Fibroblast of lung (primary cell): ENCODE measurements at regions not wholly inside any gene's neighbourhood (a gene's known extent, or its start where the extent isn't known, plus 50 kb on each side); places are given as distances from the start of the nearest gene placed in this dataset.

Experiments
- DNase-seq, 2 donors: peaks; one replicate each; pipeline versions ENCODE4 v3.0.0 to v3.0.0-alpha.2; 2010; ENCODE audit warnings: low read depth in 2 of 2
- H2AFZ ChIP-seq: 2 replicates; pipeline ENCODE4 v1.5.1; 2012; ENCODE audit warnings: low read length, control low read depth, inconsistent platforms
- H3K27ac ChIP-seq: 2 replicates; pipeline ENCODE4 v1.5.1; 2011; ENCODE audit warnings: low read length, control low read depth; ENCODE audit not compliant: insufficient read depth
- H3K27me3 ChIP-seq: 2 replicates; pipeline ENCODE4 v1.5.1; 2011; ENCODE audit warnings: mild to moderate bottlenecking, low read length; ENCODE audit not compliant: control insufficient read depth, insufficient read depth
- H3K36me3 ChIP-seq: 2 replicates; pipeline ENCODE4 v1.5.1; 2011; ENCODE audit warnings: low read length; ENCODE audit not compliant: control insufficient read depth, insufficient read depth
- H3K4me1 ChIP-seq: 2 replicates; pipeline ENCODE4 v1.5.1; 2011; ENCODE audit warnings: low read length; ENCODE audit not compliant: control insufficient read depth, insufficient read depth; ENCODE audit errors: extremely low read depth
- H3K4me2 ChIP-seq: 2 replicates; pipeline ENCODE4 v1.5.1; 2011; ENCODE audit warnings: low read length, control low read depth; ENCODE audit not compliant: insufficient read depth; ENCODE audit errors: extremely low read depth
- H3K4me3 ChIP-seq, 4 experiments: fragments of 200-600 bp in 1 of 4; sonication (generic) in 1 of 4; replicated peaks in 1 of 4; 2 replicates each; pipeline ENCODE4 v1.5.1; 2011 to 2016; ENCODE audit warnings: low read length in 4 of 4, low read depth in 3 of 4, mild to moderate bottlenecking in 3 of 4, control low read depth in 2 of 4, inconsistent platforms in 1 of 4, mixed read lengths in 1 of 4; ENCODE audit not compliant: insufficient read depth in 1 of 4; ENCODE audit errors: control extremely low read depth in 1 of 4
- H3K79me2 ChIP-seq: 2 replicates; pipeline ENCODE4 v1.5.1; 2012; ENCODE audit warnings: mild to moderate bottlenecking, low read length, inconsistent platforms; ENCODE audit not compliant: control insufficient read depth, insufficient read depth
- H3K9ac ChIP-seq: 2 replicates; pipeline ENCODE4 v1.5.1; 2011; ENCODE audit warnings: mild to moderate bottlenecking, low read length, control low read depth; ENCODE audit not compliant: insufficient read depth
- H3K9me3 ChIP-seq: 2 replicates; pipeline ENCODE4 v1.5.1; 2012; ENCODE audit warnings: low read depth, low read length; ENCODE audit not compliant: control insufficient read depth, insufficient read depth
- H4K20me1 ChIP-seq: 2 replicates; pipeline ENCODE4 v1.5.1; 2011; ENCODE audit warnings: low read length; ENCODE audit not compliant: control insufficient read depth, insufficient read depth; ENCODE audit errors: extremely low read depth
- EZH2 ChIP-seq: IDR thresholded peaks from 2 replicates; pipeline ENCODE4 v1.5.1; 2012; ENCODE audit warnings: low read length, control low read depth, mild to moderate bottlenecking; ENCODE audit errors: missing control alignments
- TF ChIP-seq, protein P1 (sequence below), 2 donors: IDR thresholded peaks in 1 of 2; conservative IDR thresholded peaks in 1 of 2; 1 replicate in 1 of 2; 2 replicates in 1 of 2; pipeline ENCODE4 v1.5.1; 2011 to 2012; ENCODE audit warnings: low read length in 2 of 2, control low read depth in 1 of 2, inconsistent platforms in 1 of 2, low read depth in 1 of 2, mild to moderate bottlenecking in 1 of 2

DNA sequence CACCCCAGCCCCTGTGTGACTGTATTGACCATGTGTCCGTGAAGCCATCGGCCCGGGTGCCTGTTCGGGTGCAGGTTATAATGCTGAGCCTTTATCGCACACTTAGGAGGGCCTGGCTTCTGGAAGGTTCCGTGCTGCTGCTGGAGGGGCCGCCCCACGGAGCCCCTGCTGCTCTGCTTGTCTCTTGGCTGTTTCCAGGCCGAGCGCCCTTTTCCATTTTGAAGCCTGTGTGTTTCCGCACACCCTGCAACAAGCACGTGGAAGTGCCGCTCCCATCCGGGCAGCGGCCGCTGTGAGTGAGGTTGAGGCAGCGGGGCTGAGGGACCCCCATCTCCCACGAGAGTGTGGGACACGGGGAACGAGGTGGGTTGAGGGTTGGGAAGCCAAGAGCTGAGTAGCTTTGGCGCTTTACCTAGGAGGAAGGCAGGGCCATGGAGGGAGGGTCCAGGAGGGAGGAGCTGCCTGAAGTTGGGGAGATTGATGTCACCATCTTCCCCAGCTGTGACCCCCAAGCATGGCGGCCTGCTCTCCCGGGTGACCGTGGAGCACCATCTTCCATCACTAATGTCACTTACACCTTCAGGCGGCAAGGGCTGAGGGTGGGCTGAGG is 200.1 kb upstream of the GSE1 start:
- H3K9ac ChIP-seq = no peak overlapping the region
- TF ChIP-seq EZH2 = no peak
- TF ChIP-seq, protein P1, sequence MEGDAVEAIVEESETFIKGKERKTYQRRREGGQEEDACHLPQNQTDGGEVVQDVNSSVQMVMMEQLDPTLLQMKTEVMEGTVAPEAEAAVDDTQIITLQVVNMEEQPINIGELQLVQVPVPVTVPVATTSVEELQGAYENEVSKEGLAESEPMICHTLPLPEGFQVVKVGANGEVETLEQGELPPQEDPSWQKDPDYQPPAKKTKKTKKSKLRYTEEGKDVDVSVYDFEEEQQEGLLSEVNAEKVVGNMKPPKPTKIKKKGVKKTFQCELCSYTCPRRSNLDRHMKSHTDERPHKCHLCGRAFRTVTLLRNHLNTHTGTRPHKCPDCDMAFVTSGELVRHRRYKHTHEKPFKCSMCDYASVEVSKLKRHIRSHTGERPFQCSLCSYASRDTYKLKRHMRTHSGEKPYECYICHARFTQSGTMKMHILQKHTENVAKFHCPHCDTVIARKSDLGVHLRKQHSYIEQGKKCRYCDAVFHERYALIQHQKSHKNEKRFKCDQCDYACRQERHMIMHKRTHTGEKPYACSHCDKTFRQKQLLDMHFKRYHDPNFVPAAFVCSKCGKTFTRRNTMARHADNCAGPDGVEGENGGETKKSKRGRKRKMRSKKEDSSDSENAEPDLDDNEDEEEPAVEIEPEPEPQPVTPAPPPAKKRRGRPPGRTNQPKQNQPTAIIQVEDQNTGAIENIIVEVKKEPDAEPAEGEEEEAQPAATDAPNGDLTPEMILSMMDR (conservative IDR thresholded peaks at IDR 0.05 in 1 of 2, IDR thresholded peaks at IDR 0.05 in 1 of 2; ENCODE audit: low read depth in 1 of 2, low read length in 2 of 2) = no peak
- H3K4me1 ChIP-seq = no peaks in the 10 kb centered on the region
- no peaks in the 10 kb centered on the region for H4K20me1 ChIP-seq
- H3K27me3 ChIP-seq = no peaks in the 10 kb centered on the region
- H3K79me2 ChIP-seq = no peaks in the 10 kb centered on the region
- no peaks in the 10 kb centered on the region for H3K9me3 ChIP-seq
- H3K36me3 ChIP-seq = no peaks in the 10 kb centered on the region
- H3K27ac ChIP-seq = no peak overlapping the region
- no peak overlapping the region for H3K4me2 ChIP-seq
- no peak overlapping the region for H3K4me3 ChIP-seq
- no peak for DNase-seq
- no peak overlapping the region for H2AFZ ChIP-seq

DNA sequence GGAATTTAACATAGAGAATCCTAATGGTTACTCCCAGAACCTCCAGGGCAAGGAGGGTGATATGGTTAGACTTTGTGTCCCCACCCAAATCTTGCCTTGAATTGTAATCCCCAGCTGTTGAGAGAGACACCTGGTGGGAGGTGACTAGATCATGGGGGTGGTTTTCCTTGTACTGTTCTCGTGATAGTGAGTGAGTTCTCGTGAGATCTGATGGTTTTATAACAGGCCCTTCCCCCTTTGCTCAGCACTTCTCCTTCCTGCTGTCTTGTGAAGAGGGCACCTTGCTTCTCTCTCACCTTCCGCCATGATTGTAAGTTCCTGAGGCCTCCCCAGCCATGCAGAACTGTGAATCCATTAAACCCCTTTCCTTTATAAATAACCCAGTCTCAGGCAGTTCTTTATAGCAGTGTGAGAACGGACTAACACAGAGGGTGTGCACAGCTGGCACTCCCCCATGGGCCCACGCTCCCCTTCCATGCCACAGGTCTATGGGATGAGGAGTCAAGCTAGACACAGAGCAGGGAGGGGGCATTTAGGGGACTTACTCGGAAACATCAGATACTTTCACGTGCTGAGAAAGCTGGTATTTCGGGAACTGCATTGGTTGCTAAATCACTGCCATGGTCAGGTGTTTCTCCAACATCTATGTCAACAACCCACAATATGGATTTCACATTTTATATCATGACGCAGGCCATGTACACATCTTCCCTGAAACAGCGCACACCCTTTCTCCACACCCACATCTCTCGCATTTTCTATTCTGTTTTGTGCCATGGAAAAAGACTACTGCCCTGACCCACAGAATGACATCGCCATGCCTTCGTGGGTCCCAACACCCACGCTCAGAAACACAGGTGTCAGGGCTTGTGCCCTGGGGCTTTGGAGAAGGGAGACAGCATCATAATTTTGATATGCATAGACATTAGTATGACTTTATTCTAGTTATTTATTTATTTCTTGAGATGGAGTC is 199.1 kb upstream of the GSE1 start:
- no peaks in the 10 kb centered on the region for H3K79me2 ChIP-seq
- no peak overlapping the region for H3K27ac ChIP-seq
- H4K20me1 ChIP-seq = no peaks in the 10 kb centered on the region
- TF ChIP-seq EZH2 = no peak
- TF ChIP-seq, protein P1 (conservative IDR thresholded peaks at IDR 0.05 in 1 of 2, IDR thresholded peaks at IDR 0.05 in 1 of 2; ENCODE audit: low read depth in 1 of 2, low read length in 2 of 2) = no peak
- H3K27me3 ChIP-seq = no peaks in the 10 kb centered on the region
- no peaks in the 10 kb centered on the region for H3K4me1 ChIP-seq
- no peaks in the 10 kb centered on the region for H3K9me3 ChIP-seq
- no peaks in the 10 kb centered on the region for H3K36me3 ChIP-seq
- no peak for DNase-seq
- no peak overlapping the region for H3K9ac ChIP-seq
- no peak overlapping the region for H2AFZ ChIP-seq
- no peak overlapping the region for H3K4me2 ChIP-seq
- H3K4me3 ChIP-seq = no peak overlapping the region

DNA sequence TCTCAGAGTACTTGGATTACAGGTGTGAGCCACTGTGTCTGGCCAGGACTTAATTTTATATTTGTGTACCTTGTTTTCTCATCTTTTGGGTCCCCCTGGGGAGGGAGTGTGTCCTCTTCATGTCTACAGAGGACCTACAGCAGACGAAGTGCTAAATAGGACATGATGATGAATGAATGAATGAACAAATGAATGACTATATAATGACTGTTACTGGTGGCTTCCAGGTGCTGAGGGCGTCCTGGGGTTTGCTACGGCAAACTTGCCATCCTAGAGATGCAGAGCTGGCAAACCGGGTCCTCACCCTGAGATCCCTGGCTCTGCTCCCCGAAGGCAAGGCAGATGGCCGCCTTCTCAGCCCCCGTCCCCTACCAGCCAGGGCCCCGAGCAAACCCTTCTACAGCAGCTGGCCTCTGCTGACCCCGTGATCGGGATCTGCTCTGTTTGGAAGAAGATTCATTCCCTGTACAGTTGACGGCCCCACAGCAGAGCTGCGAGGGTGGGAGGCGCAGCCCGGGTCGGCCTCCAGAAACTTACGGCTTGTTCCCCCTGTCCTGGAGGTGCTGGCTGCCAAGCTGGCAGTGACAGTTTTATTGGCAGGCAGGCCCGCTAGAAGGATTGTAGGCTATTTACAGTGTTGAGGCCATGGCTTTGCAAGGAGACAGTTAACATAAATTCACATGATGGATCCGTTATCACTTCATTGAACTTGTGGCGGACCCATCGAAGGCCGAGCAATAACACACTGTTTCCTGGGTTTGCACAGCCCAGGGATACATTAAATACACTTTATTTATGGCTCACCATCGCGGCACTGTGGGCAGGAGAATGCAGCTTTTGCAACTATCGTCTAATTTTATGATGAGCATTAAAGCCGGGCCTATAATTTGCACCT is 197.7 kb upstream of the GSE1 start:
- Histone ChIP-seq H2AFZ (no peak overlapping the region), H3K4me3 (no peak overlapping the region), H4K20me1 (no peaks in the 10 kb centered on the region), H3K27ac (no peak overlapping the region), H3K36me3 (no peaks in the 10 kb centered on the region), H3K4me2 (no peak overlapping the region), H3K4me1 (no peaks in the 10 kb centered on the region), H3K9ac (no peak overlapping the region), H3K9me3 (no peaks in the 10 kb centered on the region), H3K27me3 (no peaks in the 10 kb centered on the region), H3K79me2 (no peaks in the 10 kb centered on the region)
- DNase-seq = no peak
- TF ChIP-seq, protein P1 (conservative IDR thresholded peaks at IDR 0.05 in 1 of 2, IDR thresholded peaks at IDR 0.05 in 1 of 2; ENCODE audit: low read depth in 1 of 2, low read length in 2 of 2) = no peak
- no peak for TF ChIP-seq EZH2
